ENCODE measurements at regions not wholly inside any gene's neighbourhood (a gene's known extent, or its start where the extent isn't known, plus 50 kb on each side); places are given as distances from the start of the nearest gene placed in this dataset.

DNA sequence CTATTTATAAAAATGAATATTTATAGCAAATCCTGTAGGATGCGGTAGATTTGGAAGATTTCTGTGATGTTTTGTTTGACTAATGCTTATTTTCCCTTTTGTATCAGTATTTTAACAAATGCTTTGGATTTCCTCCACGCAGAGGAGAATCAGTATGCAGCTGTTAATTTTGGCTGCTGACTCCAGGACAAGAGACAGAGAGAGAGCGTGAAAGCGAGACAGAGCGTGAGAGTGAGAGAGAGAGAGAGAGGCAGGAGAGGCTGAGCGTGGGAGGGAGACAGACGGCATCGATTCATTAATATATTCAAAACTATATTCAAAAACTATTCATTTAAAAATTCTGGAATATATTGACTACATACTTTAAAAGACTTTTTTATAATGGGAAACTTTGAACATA lies 62.5 kb downstream of the RRM2 start:
- BruUV-seq (replicated peaks) = no TSS peak
- H3K27me3 ChIP-seq (ENCODE audit: insufficient read depth, low read length) = no peaks in the 10 kb centered on the region
- H3K79me2 ChIP-seq (ENCODE audit: insufficient read depth, low read length) = no peaks in the 10 kb centered on the region
- H3K4me3 ChIP-seq (replicated peaks in 1 of 2; ENCODE audit: low read depth in 1 of 2, low read length in 2 of 2) = no peak overlapping the region
- ChIA-PET RAD21 (ENCODE audit: low non-redundant PET in 1 of 2, low total read pairs in 2 of 2, uncharacterized antibody in 2 of 2, unreplicated experiment in 2 of 2) (no interaction called here), CTCF (no interaction called here), POLR2A (no interaction called here)
- no peaks in the 10 kb centered on the region for H3K4me1 ChIP-seq (ENCODE audit: control insufficient read depth in 1 of 2, insufficient read depth in 2 of 2, low read length in 2 of 2)
- no peak overlapping the region for H3K4me2 ChIP-seq (ENCODE audit: low read length)
- H3K27ac ChIP-seq (ENCODE audit: low read depth, low read length) = no peak overlapping the region
- H4K20me1 ChIP-seq (ENCODE audit: insufficient read depth) = no peaks in the 10 kb centered on the region
- no peak overlapping the region for H3K9ac ChIP-seq (ENCODE audit: low read length)
- TF ChIP-seq EGR1 (IDR thresholded peaks at IDR 0.05; ENCODE audit: low read depth) (no peak), ZFX (IDR thresholded peaks at IDR 0.05) (no peak), CBX3 (IDR thresholded peaks at IDR 0.05; ENCODE audit: low read depth) (no peak), EZH2 (IDR thresholded peaks at IDR 0.05) (no peak), CEBPB (IDR thresholded peaks at IDR 0.05; ENCODE audit: low read depth) (no peak), SRF (IDR thresholded peaks at IDR 0.05; ENCODE audit: low read depth) (no peak)
- TF ChIP-seq, protein P1, sequence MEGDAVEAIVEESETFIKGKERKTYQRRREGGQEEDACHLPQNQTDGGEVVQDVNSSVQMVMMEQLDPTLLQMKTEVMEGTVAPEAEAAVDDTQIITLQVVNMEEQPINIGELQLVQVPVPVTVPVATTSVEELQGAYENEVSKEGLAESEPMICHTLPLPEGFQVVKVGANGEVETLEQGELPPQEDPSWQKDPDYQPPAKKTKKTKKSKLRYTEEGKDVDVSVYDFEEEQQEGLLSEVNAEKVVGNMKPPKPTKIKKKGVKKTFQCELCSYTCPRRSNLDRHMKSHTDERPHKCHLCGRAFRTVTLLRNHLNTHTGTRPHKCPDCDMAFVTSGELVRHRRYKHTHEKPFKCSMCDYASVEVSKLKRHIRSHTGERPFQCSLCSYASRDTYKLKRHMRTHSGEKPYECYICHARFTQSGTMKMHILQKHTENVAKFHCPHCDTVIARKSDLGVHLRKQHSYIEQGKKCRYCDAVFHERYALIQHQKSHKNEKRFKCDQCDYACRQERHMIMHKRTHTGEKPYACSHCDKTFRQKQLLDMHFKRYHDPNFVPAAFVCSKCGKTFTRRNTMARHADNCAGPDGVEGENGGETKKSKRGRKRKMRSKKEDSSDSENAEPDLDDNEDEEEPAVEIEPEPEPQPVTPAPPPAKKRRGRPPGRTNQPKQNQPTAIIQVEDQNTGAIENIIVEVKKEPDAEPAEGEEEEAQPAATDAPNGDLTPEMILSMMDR (IDR thresholded peaks at IDR 0.05 in 2 of 3, conservative IDR thresholded peaks at IDR 0.05 in 1 of 3; ENCODE audit: borderline replicate concordance in 1 of 3, insufficient read depth in 1 of 3, low read depth in 2 of 3, low read length in 2 of 3) = no peak
- H3K9me3 ChIP-seq (ENCODE audit: control insufficient read depth in 1 of 2, insufficient read depth in 1 of 2, low read depth in 1 of 2, low read length in 2 of 2) = no peaks in the 10 kb centered on the region
- no peak for DNase-seq (ENCODE audit: low read depth, low spot score)
- H3K36me3 ChIP-seq (ENCODE audit: control insufficient read depth in 1 of 2, insufficient read depth in 2 of 2, low read length in 2 of 2) = 0 out of 4 replicates have a peak, but pooled peaks cover 0 to 6% of the 10 kb centered on the region in 2 experiments
- intact Hi-C loops (cut with micrococcal nuclease) = no loop called here
- no peak overlapping the region for H2AFZ ChIP-seq (ENCODE audit: low read depth, low read length, poor library complexity, severe bottlenecking)
- no peaks in the 10 kb centered on the region for H3K9me2 ChIP-seq (ENCODE audit: insufficient read depth)
- no peak for ATAC-seq

DNA sequence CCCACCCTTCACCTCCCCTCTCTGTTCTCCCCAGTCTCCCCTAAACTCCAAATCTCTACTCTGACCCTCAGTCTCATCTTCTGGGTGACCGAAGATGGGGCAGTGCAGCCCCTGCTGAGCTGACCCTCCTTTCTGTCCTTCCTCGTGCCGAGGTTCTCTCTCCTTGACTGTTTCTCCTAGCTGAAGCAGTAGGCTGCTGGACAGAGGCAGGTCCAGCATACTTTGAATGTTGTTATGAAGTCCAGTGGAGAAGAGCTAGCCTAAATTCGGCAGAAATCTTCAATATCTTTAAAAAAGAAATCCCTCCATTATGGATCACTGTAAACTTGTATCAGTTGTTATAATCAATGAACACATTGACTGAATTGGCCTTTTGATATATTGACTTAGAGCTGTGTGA lies 63.2 kb downstream of the RRM2 start:
- ChIA-PET CTCF (no interaction called here), POLR2A (no interaction called here), RAD21 (ENCODE audit: low non-redundant PET in 1 of 2, low total read pairs in 2 of 2, uncharacterized antibody in 2 of 2, unreplicated experiment in 2 of 2) (interaction anchor here in 1 of 2 experiments (0.7 kb wide), 1 partner anchor 232 kb away, joined by 3 read pairs; no protein-coding TSS in a partner anchor)
- TF ChIP-seq POLR2A (IDR thresholded peaks at IDR 0.05; ENCODE audit: borderline replicate concordance, extremely low read depth, insufficient read depth, insufficient read length) (no peak), TCF7L2 (IDR thresholded peaks at IDR 0.05; ENCODE audit: borderline replicate concordance, extremely low read depth, insufficient read depth, insufficient read length) (no peak), SP1 (IDR thresholded peaks at IDR 0.05; ENCODE audit: low read depth) (no peak), CEBPB (IDR thresholded peaks at IDR 0.05; ENCODE audit: low read depth) (no peak), CBX3 (IDR thresholded peaks at IDR 0.05; ENCODE audit: low read depth) (no peak), RAD21 (IDR thresholded peaks at IDR 0.05; ENCODE audit: low read depth) (no peak), FOSL1 (IDR thresholded peaks at IDR 0.05; ENCODE audit: low read depth) (no peak), EZH2 (IDR thresholded peaks at IDR 0.05) (no peak)
- TF ChIP-seq, protein P2, sequence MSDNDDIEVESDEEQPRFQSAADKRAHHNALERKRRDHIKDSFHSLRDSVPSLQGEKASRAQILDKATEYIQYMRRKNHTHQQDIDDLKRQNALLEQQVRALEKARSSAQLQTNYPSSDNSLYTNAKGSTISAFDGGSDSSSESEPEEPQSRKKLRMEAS (IDR thresholded peaks at IDR 0.05) = no peak
- Histone ChIP-seq H3K36me3 (ENCODE audit: control insufficient read depth in 1 of 2, insufficient read depth in 2 of 2, low read length in 2 of 2) (0 out of 4 replicates have a peak, but pooled peaks cover 0 to 6% of the 10 kb centered on the region in 2 experiments), H3K4me2 (ENCODE audit: low read length) (no peak overlapping the region), H2AFZ (ENCODE audit: low read depth, low read length, poor library complexity, severe bottlenecking) (no peak overlapping the region), H3K9ac (ENCODE audit: low read length) (no peak overlapping the region), H3K9me3 (ENCODE audit: control insufficient read depth in 1 of 2, insufficient read depth in 1 of 2, low read depth in 1 of 2, low read length in 2 of 2) (no peaks in the 10 kb centered on the region), H3K79me2 (ENCODE audit: insufficient read depth, low read length) (no peaks in the 10 kb centered on the region), H3K27me3 (ENCODE audit: insufficient read depth, low read length) (no peaks in the 10 kb centered on the region), H3K9me2 (ENCODE audit: insufficient read depth) (no peaks in the 10 kb centered on the region), H3K4me3 (replicated peaks in 1 of 2; ENCODE audit: low read depth in 1 of 2, low read length in 2 of 2) (no peak overlapping the region), H4K20me1 (ENCODE audit: insufficient read depth) (no peaks in the 10 kb centered on the region), H3K4me1 (ENCODE audit: control insufficient read depth in 1 of 2, insufficient read depth in 2 of 2, low read length in 2 of 2) (no peaks in the 10 kb centered on the region), H3K27ac (ENCODE audit: low read depth, low read length) (no peak overlapping the region)
- intact Hi-C loops (cut with micrococcal nuclease) = no loop called here
- BruUV-seq (replicated peaks) = no TSS peak
- no peak for ATAC-seq
- no peak for DNase-seq (ENCODE audit: low read depth, low spot score)
